GM19328 (cell line): ENCODE measurements at regions not wholly inside any gene's neighbourhood (a gene's known extent, or its start where the extent isn't known, plus 50 kb on each side); places are given as distances from the start of the nearest gene placed in this dataset.

Experiments used
- ATAC-seq: cut with Tn5 transposase; IDR thresholded peaks from one replicate; pipeline ENCODE4 v1.9.1; 2021; ENCODE audit warnings: mild to moderate bottlenecking, moderate library complexity; ENCODE audit not compliant: unreplicated experiment

GRCh38 chr2:104040771-104041170, 813.1 kb upstream of the POU3F3 start:
- no peak for ATAC-seq

GRCh38 chr2:104041351-104041750, 812.6 kb upstream of the POU3F3 start:
- no peak for ATAC-seq

- no peak for ATAC-seq
Measured at GRCh38 chr2:104043864-104044263, 810.1 kb upstream of the POU3F3 start.

- no peak for ATAC-seq
Measured at GRCh38 chr2:104045071-104045470, 808.8 kb upstream of the POU3F3 start.

GRCh38 chr2:104046466-104046865, 807.4 kb upstream of the POU3F3 start:
- ATAC-seq: no peak

GRCh38 chr2:104047516-104047915, 806.4 kb upstream of the POU3F3 start:
- no peak for ATAC-seq

- no peak for ATAC-seq
Measured at GRCh38 chr2:104049438-104049837, 804.5 kb upstream of the POU3F3 start.

- ATAC-seq: no peak
Measured at GRCh38 chr2:104049981-104050380, 803.9 kb upstream of the POU3F3 start.

GRCh38 chr2:104050656-104051242, 803.2 kb upstream of the POU3F3 start:
- ATAC-seq: no peak

- ATAC-seq: no peak
Measured at GRCh38 chr2:104051766-104052165, 802.1 kb upstream of the POU3F3 start.

- ATAC-seq: no peak
Measured at GRCh38 chr2:104052356-104052755, 801.6 kb upstream of the POU3F3 start.

- no peak for ATAC-seq
Measured at GRCh38 chr2:104056451-104056850, 797.5 kb upstream of the POU3F3 start.

GRCh38 chr2:104068665-104069064, 785.2 kb upstream of the POU3F3 start:
- no peak for ATAC-seq

- ATAC-seq: no peak
Measured at GRCh38 chr2:104077573-104077972, 776.3 kb upstream of the POU3F3 start.

GRCh38 chr2:104078431-104079157, 775.3 kb upstream of the POU3F3 start:
- no peak for ATAC-seq

GRCh38 chr2:104088745-104089144, 765.2 kb upstream of the POU3F3 start:
- no peak for ATAC-seq

- ATAC-seq: no peak
Measured at GRCh38 chr2:104090407-104090806, 763.5 kb upstream of the POU3F3 start.

- ATAC-seq: no peak
Measured at GRCh38 chr2:104091894-104092293, 762.0 kb upstream of the POU3F3 start.

GRCh38 chr2:104092886-104093285, 761.0 kb upstream of the POU3F3 start:
- ATAC-seq: no peak

GRCh38 chr2:104102615-104103014, 751.3 kb upstream of the POU3F3 start:
- ATAC-seq: no peak

- no peak for ATAC-seq
Measured at GRCh38 chr2:104109356-104109755, 744.6 kb upstream of the POU3F3 start.

GRCh38 chr2:104118889-104119288, 735.0 kb upstream of the POU3F3 start:
- no peak for ATAC-seq

GRCh38 chr2:104120171-104120570, 733.7 kb upstream of the POU3F3 start:
- ATAC-seq: no peak
